Hepatocyte (in vitro differentiated cells): ENCODE measurements at regions not wholly inside any gene's neighbourhood (a gene's known extent, or its start where the extent isn't known, plus 50 kb on each side); places are given as distances from the start of the nearest gene placed in this dataset.

Source experiments
- CTCF ChIP-seq: fragments of 200-600 bp; sonication (generic); IDR thresholded peaks from 2 replicates; pipeline ENCODE4 v1.5.1; 2016; ENCODE audit warnings: antibody characterized with exemption, mild to moderate bottlenecking; ENCODE audit not compliant: poor library complexity
- EZH2 ChIP-seq: fragments of 200-600 bp; sonication (generic); IDR thresholded peaks from 2 replicates; pipeline ENCODE4 v1.6.1; 2016; ENCODE audit warnings: antibody characterized with exemption, mild to moderate bottlenecking, borderline replicate concordance

GRCh38 chr15:79523266-79523665 is 91.1 kb downstream of the MINAR1 start:
- TF ChIP-seq EZH2 (no peak), CTCF (no peak)
